ENCODE measurements at regions not wholly inside any gene's neighbourhood (a gene's known extent, or its start where the extent isn't known, plus 50 kb on each side); places are given as distances from the start of the nearest gene placed in this dataset.
"Not testable (repeated sequence)": the region's sequence is repeated elsewhere in the genome, so short reads cannot be mapped to it uniquely, and the experiment has no call there.

GRCh38 chr20:20788308-20788707, 75.9 kb upstream of the RALGAPA2 start:
- no peak for DNase-seq

- DNase-seq = no peak
These were observed 74.0 kb upstream of the RALGAPA2 start for GRCh38 chr20:20786428-20786827.

- no peak for DNase-seq
These were observed 72.8 kb upstream of the RALGAPA2 start for GRCh38 chr20:20785226-20785625.

GRCh38 chr20:20784450-20784849, 72.0 kb upstream of the RALGAPA2 start:
- DNase-seq = not testable (repeated sequence)

GRCh38 chr20:20783450-20783849, 71.0 kb upstream of the RALGAPA2 start:
- no peak for DNase-seq

GRCh38 chr20:20782755-20783154, 70.3 kb upstream of the RALGAPA2 start:
- no peak for DNase-seq

GRCh38 chr20:20782231-20782630, 69.8 kb upstream of the RALGAPA2 start:
- DNase-seq = no peak

GRCh38 chr20:20781029-20781428, 68.6 kb upstream of the RALGAPA2 start:
- DNase-seq = no peak

GRCh38 chr20:20780127-20780824, 67.8 kb upstream of the RALGAPA2 start:
- peak; percentile 32 for DNase-seq

- no peak for DNase-seq
These were observed 66.2 kb upstream of the RALGAPA2 start for GRCh38 chr20:20778676-20779075.

- DNase-seq = no peak
These were observed 60.1 kb upstream of the RALGAPA2 start for GRCh38 chr20:20772497-20773085.

GRCh38 chr20:20768202-20768815, 55.9 kb upstream of the RALGAPA2 start:
- DNase-seq = no peak

GRCh38 chr20:20765696-20766365, 53.4 kb upstream of the RALGAPA2 start:
- no peak for DNase-seq

GRCh38 chr20:20763650-20764049, 51.2 kb upstream of the RALGAPA2 start:
- no peak for DNase-seq
